B cell (primary cell): ENCODE measurements at regions not wholly inside any gene's neighbourhood (a gene's known extent, or its start where the extent isn't known, plus 50 kb on each side); places are given as distances from the start of the nearest gene placed in this dataset.

Source experiments
- ATAC-seq: fragments of 200-7000 bp; cut with Tn5 transposase; one replicate; pipeline ENCODE4 v1.10.0; 2021; ENCODE audit warnings: low read depth, mild to moderate bottlenecking, moderate number of reproducible peaks, moderate library complexity
- CTCF ChIA-PET: fragments of 350-600 bp; sonication (Branson Sonifier 250); formaldehyde crosslinking; loops from one replicate; lab custom pipeline; 2021; ENCODE audit warnings: antibody characterized with exemption, inconsistent platforms; lab: Charles Lee
- POLR2A ChIA-PET: fragments of 350-600 bp; sonication (Branson Sonifier 250); formaldehyde crosslinking; loops from one replicate; lab custom pipeline; 2021; ENCODE audit warnings: antibody characterized with exemption; lab: Charles Lee
- DNase-seq: peaks from one replicate; pipeline ENCODE4 v3.0.0; 2013
- H2AFZ ChIP-seq: 2 replicates; pipeline ENCODE4 v1.6.1; 2012; ENCODE audit warnings: mild to moderate bottlenecking, low read depth, low read length; ENCODE audit not compliant: insufficient read depth, poor library complexity, severe bottlenecking
- H3K27ac ChIP-seq, 2 donors: 1 replicate in 1 of 2; 2 replicates in 1 of 2; pipeline ENCODE4 v1.5.1; 2012 to 2013; ENCODE audit warnings: low read length in 2 of 2, mild to moderate bottlenecking in 2 of 2, moderate library complexity in 1 of 2
- H3K27me3 ChIP-seq, 4 experiments: fragments of 200-600 bp in 1 of 4; sonication (generic) in 1 of 4; replicated peaks in 1 of 4; 1 replicate in 2 of 4; 2 replicates in 2 of 4; pipeline versions ENCODE4 v1.6.1 to v1.7.0; 2013 to 2016; ENCODE audit warnings: low read length in 3 of 4, mild to moderate bottlenecking in 2 of 4, mixed read lengths in 1 of 4, moderate library complexity in 1 of 4; ENCODE audit not compliant: insufficient read depth in 4 of 4, control insufficient read depth in 3 of 4; ENCODE audit errors: control extremely low read depth in 1 of 4
- H3K36me3 ChIP-seq, 2 experiments: replicated peaks in 1 of 2; 1 replicate in 1 of 2; 2 replicates in 1 of 2; pipeline versions ENCODE4 v1.6.1 to v1.7.1; 2013; ENCODE audit warnings: low read length in 1 of 2; ENCODE audit not compliant: insufficient read depth in 2 of 2, control insufficient read depth in 1 of 2; ENCODE audit errors: control extremely low read depth in 1 of 2, extremely low read depth in 1 of 2
- H3K4me1 ChIP-seq, 2 donors: fragments of 200-600 bp in 1 of 2; sonication (generic) in 1 of 2; 1 replicate in 1 of 2; 2 replicates in 1 of 2; pipeline versions ENCODE4 v1.5.1 to v1.6.1; 2013 to 2017; ENCODE audit warnings: low read length in 2 of 2; ENCODE audit not compliant: control insufficient read depth in 2 of 2, insufficient read depth in 2 of 2
- H3K4me2 ChIP-seq: replicated peaks from 2 replicates; pipeline ENCODE3; 2012; ENCODE audit warnings: mild to moderate bottlenecking, low read depth, low read length; ENCODE audit not compliant: poor library complexity, severe bottlenecking
- H3K4me3 ChIP-seq, 5 experiments: fragments of 200-600 bp in 1 of 5; sonication (generic) in 1 of 5; 1 replicate in 3 of 5; 2 replicates in 2 of 5; pipeline versions ENCODE4 v1.5.1 to v1.7.0; 2011 to 2016; ENCODE audit warnings: low read length in 4 of 5, mild to moderate bottlenecking in 4 of 5, low read depth in 2 of 5, control low read depth in 1 of 5, moderate library complexity in 1 of 5; ENCODE audit not compliant: insufficient read depth in 1 of 5; ENCODE audit errors: control extremely low read depth in 1 of 5, extremely low read depth in 1 of 5
- H3K79me2 ChIP-seq: fragments of 200-600 bp; sonication (generic); one replicate; pipeline ENCODE4 v1.6.0; 2016; ENCODE audit warnings: low read length; ENCODE audit not compliant: control insufficient read depth, insufficient read depth
- H3K9ac ChIP-seq: fragments of 200-600 bp; sonication (generic); 2 replicates; pipeline ENCODE4 v1.6.1; 2017; ENCODE audit warnings: mild to moderate bottlenecking, low read length, moderate library complexity
- H3K9me3 ChIP-seq, 3 donors: one replicate each; pipeline versions ENCODE4 v1.6.1 to v1.7.1; 2013; ENCODE audit warnings: low read length in 2 of 3; ENCODE audit not compliant: control insufficient read depth in 2 of 3, insufficient read depth in 1 of 3; ENCODE audit errors: control extremely low read depth in 1 of 3
- H4K20me1 ChIP-seq: 2 replicates; pipeline ENCODE4 v1.6.0; 2012; ENCODE audit warnings: mild to moderate bottlenecking, low read length; ENCODE audit not compliant: insufficient read depth, control insufficient read depth, poor library complexity, severe bottlenecking
- H3K27ac Mint-ChIP-seq: one replicate; pipeline ENCODE4 v1.8.0; 2021; ENCODE audit warnings: mixed read lengths
- H3K27me3 Mint-ChIP-seq: one replicate; pipeline ENCODE4 v1.8.0; 2021; ENCODE audit warnings: mixed read lengths
- H3K4me1 Mint-ChIP-seq: one replicate; pipeline ENCODE4 v1.8.0; 2021; ENCODE audit warnings: mixed read lengths
- H3K4me3 Mint-ChIP-seq: one replicate; pipeline ENCODE4 v1.8.0; 2021; ENCODE audit warnings: mixed read lengths
- H3K9me3 Mint-ChIP-seq: one replicate; pipeline ENCODE4 v1.8.0; 2022; ENCODE audit warnings: mixed read lengths; ENCODE audit not compliant: insufficient read depth
- EZH2 ChIP-seq: IDR thresholded peaks from 2 replicates; pipeline ENCODE4 v1.6.1; 2012; ENCODE audit warnings: borderline replicate concordance, low read depth, mild to moderate bottlenecking, moderate library complexity, low read length; ENCODE audit not compliant: insufficient read depth, poor library complexity, severe bottlenecking
- WGBS: methylation state at CpG from one replicate; pipeline ENCODE4 v1.1.5; 2013; ENCODE audit warnings: missing lambda C conversion rate; ENCODE audit not compliant: insufficient coverage; 5-methylcytosine and 5-hydroxymethylcytosine counted together
- intact Hi-C: fragments of 100-400 bp; cut with micrococcal nuclease; formaldehyde crosslinking; loops from one replicate; pipeline ENCODE4 v1.10.0; 2022
- TF ChIP-seq, protein P1 (sequence below): fragments of 200-600 bp; IDR thresholded peaks from one replicate; pipeline ENCODE4 v1.8.0; 2022; ENCODE audit warnings: antibody characterized with exemption, mild to moderate bottlenecking

DNA sequence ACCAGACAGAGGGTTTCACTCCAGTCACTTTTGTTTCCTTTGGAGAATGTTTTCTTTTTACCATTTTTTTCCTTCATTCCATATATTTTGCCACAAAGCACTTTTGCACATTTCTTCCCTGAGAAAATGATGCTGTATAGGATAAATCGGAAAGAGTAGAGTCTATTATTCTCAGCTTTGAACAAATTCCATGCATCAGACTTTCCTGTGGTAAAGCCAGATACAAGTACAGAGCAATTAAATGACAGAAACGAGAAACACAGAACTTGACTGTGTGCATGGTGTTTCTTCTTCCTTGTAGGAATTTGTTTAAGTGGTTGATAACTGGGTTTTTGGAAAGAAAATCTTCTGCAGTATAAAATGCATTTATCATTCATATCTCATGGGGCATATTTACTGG lies 107.4 kb upstream of the CSNK1A1L start:
- Mint-ChIP-seq H3K27me3 (no peaks in the 10 kb centered on the region), H3K4me1 (no peaks in the 10 kb centered on the region), H3K27ac (no peak overlapping the region), H3K4me3 (no peak overlapping the region), H3K9me3 (peaks cover 7% of the 10 kb centered on the region)
- ChIA-PET CTCF (no interaction called here), POLR2A (no interaction called here)
- TF ChIP-seq EZH2: no peak
- TF ChIP-seq, protein P1, sequence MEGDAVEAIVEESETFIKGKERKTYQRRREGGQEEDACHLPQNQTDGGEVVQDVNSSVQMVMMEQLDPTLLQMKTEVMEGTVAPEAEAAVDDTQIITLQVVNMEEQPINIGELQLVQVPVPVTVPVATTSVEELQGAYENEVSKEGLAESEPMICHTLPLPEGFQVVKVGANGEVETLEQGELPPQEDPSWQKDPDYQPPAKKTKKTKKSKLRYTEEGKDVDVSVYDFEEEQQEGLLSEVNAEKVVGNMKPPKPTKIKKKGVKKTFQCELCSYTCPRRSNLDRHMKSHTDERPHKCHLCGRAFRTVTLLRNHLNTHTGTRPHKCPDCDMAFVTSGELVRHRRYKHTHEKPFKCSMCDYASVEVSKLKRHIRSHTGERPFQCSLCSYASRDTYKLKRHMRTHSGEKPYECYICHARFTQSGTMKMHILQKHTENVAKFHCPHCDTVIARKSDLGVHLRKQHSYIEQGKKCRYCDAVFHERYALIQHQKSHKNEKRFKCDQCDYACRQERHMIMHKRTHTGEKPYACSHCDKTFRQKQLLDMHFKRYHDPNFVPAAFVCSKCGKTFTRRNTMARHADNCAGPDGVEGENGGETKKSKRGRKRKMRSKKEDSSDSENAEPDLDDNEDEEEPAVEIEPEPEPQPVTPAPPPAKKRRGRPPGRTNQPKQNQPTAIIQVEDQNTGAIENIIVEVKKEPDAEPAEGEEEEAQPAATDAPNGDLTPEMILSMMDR: no peak
- H3K4me2 ChIP-seq: no peak overlapping the region
- H3K9me3 ChIP-seq: peaks cover 0 to 3% (median 0%) of the 10 kb centered on the region in 3 donors
- ATAC-seq (no peak), DNase-seq (no peak)
- H3K4me1 ChIP-seq: no peaks in the 10 kb centered on the region
- no peaks in the 10 kb centered on the region for H3K27me3 ChIP-seq
- no peak overlapping the region for H2AFZ ChIP-seq
- WGBS: no CpG with 5 or more reads among the region's 2 CpGs
- no peaks in the 10 kb centered on the region for H3K36me3 ChIP-seq
- no peaks in the 10 kb centered on the region for H3K79me2 ChIP-seq
- H4K20me1 ChIP-seq: no peaks in the 10 kb centered on the region
- intact Hi-C loops: no loop called here
- H3K9ac ChIP-seq: no peak overlapping the region
- no peak overlapping the region for H3K4me3 ChIP-seq
- no peak overlapping the region for H3K27ac ChIP-seq

DNA sequence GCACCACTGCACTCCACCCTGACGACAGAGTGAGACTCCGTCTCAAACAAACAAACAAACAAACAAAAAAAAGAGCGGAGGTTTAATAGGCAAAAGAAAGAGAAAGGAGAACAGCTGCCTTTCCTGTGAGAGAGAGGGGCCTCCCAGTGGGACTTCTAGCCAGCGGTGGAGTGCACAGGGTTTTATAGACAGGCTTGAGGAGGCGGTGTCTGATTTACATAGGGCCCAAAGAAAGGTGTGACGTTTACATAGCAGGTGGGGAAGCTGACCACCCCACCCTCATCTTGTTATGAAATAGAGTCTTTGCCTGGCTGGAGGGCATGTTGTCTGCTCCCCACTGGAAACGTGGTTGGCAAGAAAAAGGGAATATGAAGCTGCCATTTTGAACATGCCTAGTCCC lies 106.0 kb upstream of the CSNK1A1L start:
- Histone ChIP-seq H3K27ac (no peak overlapping the region), H2AFZ (no peak overlapping the region), H3K9me3 (peaks cover 0 to 3% (median 0%) of the 10 kb centered on the region in 3 donors), H3K79me2 (no peaks in the 10 kb centered on the region), H3K4me3 (no peak overlapping the region), H3K4me2 (no peak overlapping the region), H3K36me3 (no peaks in the 10 kb centered on the region), H4K20me1 (no peaks in the 10 kb centered on the region), H3K9ac (no peak overlapping the region), H3K4me1 (no peaks in the 10 kb centered on the region), H3K27me3 (no peaks in the 10 kb centered on the region)
- WGBS: 63% methylated on average over 1 of the region's 7 CpGs
- DNase-seq (no peak), ATAC-seq (no peak)
- H3K4me1 Mint-ChIP-seq: no peaks in the 10 kb centered on the region
- no peaks in the 10 kb centered on the region for H3K27me3 Mint-ChIP-seq
- ChIA-PET POLR2A (no interaction called here), CTCF (no interaction called here)
- TF ChIP-seq, protein P1: no peak
- TF ChIP-seq EZH2: no peak
- peaks cover 5% of the 10 kb centered on the region for H3K9me3 Mint-ChIP-seq
- intact Hi-C loops: no loop called here
- no peak overlapping the region for H3K27ac Mint-ChIP-seq
- no peak overlapping the region for H3K4me3 Mint-ChIP-seq
